ENCODE measurements at regions not wholly inside any gene's neighbourhood (a gene's known extent, or its start where the extent isn't known, plus 50 kb on each side); places are given as distances from the start of the nearest gene placed in this dataset.

GRCh38 chr11:59291228-59291627, 67.5 kb upstream of the OR5AN1 start:
- Histone ChIP-seq H4K20me1 (replicated peaks; ENCODE audit: control insufficient read depth, extremely low read depth, insufficient read depth, low read length) (no peaks in the 10 kb centered on the region), H3K9me1 (replicated peaks; ENCODE audit: control insufficient read depth, extremely low read depth, insufficient read depth, low read length) (no peaks in the 10 kb centered on the region), H3K36me3 (ENCODE audit: control insufficient read depth in 2 of 2, extremely low read depth in 1 of 2, insufficient read depth in 2 of 2, low read length in 2 of 2) (no peaks in the 10 kb centered on the region), H3K79me2 (ENCODE audit: control insufficient read depth, insufficient read depth, low read length) (no peaks in the 10 kb centered on the region), H3K4me3 (replicated peaks in 1 of 3; ENCODE audit: insufficient read depth in 1 of 3, low read depth in 1 of 3, low read length in 3 of 3) (no peak overlapping the region), H3K27ac (ENCODE audit: insufficient read depth, low read depth, low read length) (no peak overlapping the region), H3K4me1 (ENCODE audit: control insufficient read depth, extremely low read depth, insufficient read depth, low read length) (no peaks in the 10 kb centered on the region), H3K27me3 (ENCODE audit: control insufficient read depth in 2 of 2, insufficient read depth in 2 of 2, low read length in 2 of 2) (no peaks in the 10 kb centered on the region), H3K9me3 (replicated peaks; ENCODE audit: control insufficient read depth, insufficient read depth, low read length) (no peaks in the 10 kb centered on the region), H3K9ac (replicated peaks; ENCODE audit: extremely low read depth, insufficient read depth, low read length) (no peak overlapping the region), H3K4me2 (ENCODE audit: insufficient read depth, low read length) (no peak overlapping the region), H2AFZ (ENCODE audit: low read depth, low read length) (no peak overlapping the region)
- DNase-seq (ENCODE audit: low read depth, low spot score) (no peak), FAIRE-seq (no peak)
- POLR2A ChIA-PET = no interaction called here
- CTCF ChIA-PET = interaction anchor here (1.3 kb wide), 1 partner anchor 119 kb away, joined by 4 read pairs; the partner anchor contains the start of gene DTX4
- intact Hi-C loops (cut with micrococcal nuclease) = no loop called here
- no TSS peak for BruUV-seq (replicated peaks)
- no peak for TF ChIP-seq JUN (IDR thresholded peaks at IDR 0.05; ENCODE audit: borderline replicate concordance, insufficient read depth, insufficient read length, low read depth)
- TF ChIP-seq, protein P1, sequence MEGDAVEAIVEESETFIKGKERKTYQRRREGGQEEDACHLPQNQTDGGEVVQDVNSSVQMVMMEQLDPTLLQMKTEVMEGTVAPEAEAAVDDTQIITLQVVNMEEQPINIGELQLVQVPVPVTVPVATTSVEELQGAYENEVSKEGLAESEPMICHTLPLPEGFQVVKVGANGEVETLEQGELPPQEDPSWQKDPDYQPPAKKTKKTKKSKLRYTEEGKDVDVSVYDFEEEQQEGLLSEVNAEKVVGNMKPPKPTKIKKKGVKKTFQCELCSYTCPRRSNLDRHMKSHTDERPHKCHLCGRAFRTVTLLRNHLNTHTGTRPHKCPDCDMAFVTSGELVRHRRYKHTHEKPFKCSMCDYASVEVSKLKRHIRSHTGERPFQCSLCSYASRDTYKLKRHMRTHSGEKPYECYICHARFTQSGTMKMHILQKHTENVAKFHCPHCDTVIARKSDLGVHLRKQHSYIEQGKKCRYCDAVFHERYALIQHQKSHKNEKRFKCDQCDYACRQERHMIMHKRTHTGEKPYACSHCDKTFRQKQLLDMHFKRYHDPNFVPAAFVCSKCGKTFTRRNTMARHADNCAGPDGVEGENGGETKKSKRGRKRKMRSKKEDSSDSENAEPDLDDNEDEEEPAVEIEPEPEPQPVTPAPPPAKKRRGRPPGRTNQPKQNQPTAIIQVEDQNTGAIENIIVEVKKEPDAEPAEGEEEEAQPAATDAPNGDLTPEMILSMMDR (IDR thresholded peaks at IDR 0.05; ENCODE audit: extremely low read depth in 1 of 2, insufficient read depth in 1 of 2, low read depth in 1 of 2, low read length in 2 of 2) = no peak
- no peak for TF ChIP-seq GATA2 (IDR thresholded peaks at IDR 0.05; ENCODE audit: insufficient read depth, insufficient read length, low read depth, low read length)
- TF ChIP-seq, protein P2, sequence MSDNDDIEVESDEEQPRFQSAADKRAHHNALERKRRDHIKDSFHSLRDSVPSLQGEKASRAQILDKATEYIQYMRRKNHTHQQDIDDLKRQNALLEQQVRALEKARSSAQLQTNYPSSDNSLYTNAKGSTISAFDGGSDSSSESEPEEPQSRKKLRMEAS (IDR thresholded peaks at IDR 0.05; ENCODE audit: insufficient read depth, insufficient read length) = no peak
- TF ChIP-seq MYC (IDR thresholded peaks at IDR 0.05; ENCODE audit: low read depth, low read length) = no peak
- TF ChIP-seq FOS (IDR thresholded peaks at IDR 0.05; ENCODE audit: borderline replicate concordance, insufficient read depth, low read length) = no peak
- no peak for TF ChIP-seq POLR2AphosphoS5 (IDR thresholded peaks at IDR 0.05; ENCODE audit: insufficient read depth, low read depth, low read length)
- dilution Hi-C loops (cut with MboI; ENCODE audit: extremely low pct_ligation_motif_present, low sequenced_read_pairs) = no loop called here

All from endothelial cell of umbilical vein (primary cell).